Aorta (tissue), 5 donors: ENCODE measurements at regions not wholly inside any gene's neighbourhood (a gene's known extent, or its start where the extent isn't known, plus 50 kb on each side); places are given as distances from the start of the nearest gene placed in this dataset.

Source experiments
- ATAC-seq: fragments of 200-7000 bp; cut with Tn5 transposase; one replicate; pipeline ENCODE4 v1.9.1; 2022; ENCODE audit warnings: moderate library complexity; ENCODE audit not compliant: low FRiP score
- DNase-seq, 2 donors: peaks; one replicate each; pipeline ENCODE4 v3.0.0-alpha.2; 2020
- H3K27ac ChIP-seq, 2 donors: one replicate each; pipeline ENCODE4 v1.5.1; 2013; ENCODE audit warnings: low read length in 2 of 2, mild to moderate bottlenecking in 2 of 2, moderate library complexity in 2 of 2, control low read depth in 1 of 2, inconsistent platforms in 1 of 2, low read depth in 1 of 2
- H3K27me3 ChIP-seq, 2 donors: one replicate each; pipeline ENCODE4 v1.6.1; 2013; ENCODE audit warnings: control low read depth in 1 of 2, low read length in 1 of 2, mild to moderate bottlenecking in 1 of 2, moderate library complexity in 1 of 2; ENCODE audit not compliant: insufficient read depth in 2 of 2, control insufficient read depth in 1 of 2
- H3K36me3 ChIP-seq, 2 donors: one replicate each; pipeline ENCODE4 v1.6.1; 2013; ENCODE audit warnings: control low read depth in 1 of 2, low read length in 1 of 2, mild to moderate bottlenecking in 1 of 2; ENCODE audit not compliant: insufficient read depth in 2 of 2, control insufficient read depth in 1 of 2
- H3K4me1 ChIP-seq, 2 donors: one replicate each; pipeline ENCODE4 v1.6.1; 2013; ENCODE audit warnings: low read length in 2 of 2, control low read depth in 1 of 2, mild to moderate bottlenecking in 1 of 2, moderate library complexity in 1 of 2; ENCODE audit not compliant: insufficient read depth in 2 of 2, control insufficient read depth in 1 of 2
- H3K4me3 ChIP-seq, 2 donors: one replicate each; pipeline ENCODE4 v1.5.1; 2013; ENCODE audit warnings: low read length in 2 of 2, control low read depth in 1 of 2, mild to moderate bottlenecking in 1 of 2
- H3K9me3 ChIP-seq: one replicate; pipeline ENCODE4 v1.6.1; 2013; ENCODE audit warnings: mild to moderate bottlenecking, low read length; ENCODE audit not compliant: control insufficient read depth
- WGBS, 2 donors: extraction: QIAGEN DNeasy Blood & Tissue Kit; methylation state at CpG; one replicate each; pipeline ENCODE4 v1.1.7; 2013; 5-methylcytosine and 5-hydroxymethylcytosine counted together
- intact Hi-C, 2 donors: fragments of 100-400 bp; cut with DNase I; formaldehyde crosslinking; loops; one replicate each; pipeline versions ENCODE4 v1.14.2 to v1.15.0; 2022
- donor health status: healthy with polysubstance abuse.
- donor health status: Bipolar disorder and iron deficiency.
- donor health status: DM: no; HTN: no; CAD: no.
- donor health status: DM: no; HTN: no; CAD: no.
- donor health status: DM: yes; HTN: yes; CAD: no.

- no peaks in the 10 kb centered on the region for H3K27me3 ChIP-seq
- no peak for ATAC-seq
These were observed 154.2 kb upstream of the LRIG1 start for GRCh38 chr3:66655044-66655443.

GRCh38 chr3:66655671-66656070, 154.8 kb upstream of the LRIG1 start:
- Histone ChIP-seq H3K9me3 (no peaks in the 10 kb centered on the region), H3K27ac (no peak overlapping the region), H3K36me3 (no peaks in the 10 kb centered on the region), H3K4me1 (no peaks in the 10 kb centered on the region), H3K27me3 (no peaks in the 10 kb centered on the region), H3K4me3 (no peak overlapping the region)
- intact Hi-C loops: no loop called here
- no peak for ATAC-seq
- WGBS, 2 donors: 80 to 85% methylated on average over 8 of the region's 8 CpGs
- no peak for DNase-seq

More at GRCh38 chr3:66655044-66655443, 154.2 kb upstream of the LRIG1 start:
- intact Hi-C loops: no loop called here
- no peaks in the 10 kb centered on the region for H3K9me3 ChIP-seq
- no peak for DNase-seq
- WGBS, 2 donors: 83 to 84% methylated on average over 3 of the region's 3 CpGs
- no peak overlapping the region for H3K4me3 ChIP-seq
- no peak overlapping the region for H3K27ac ChIP-seq
- no peaks in the 10 kb centered on the region for H3K36me3 ChIP-seq
- H3K4me1 ChIP-seq: no peaks in the 10 kb centered on the region

GRCh38 chr3:66656609-66657008, 155.8 kb upstream of the LRIG1 start:
- H3K36me3 ChIP-seq: no peaks in the 10 kb centered on the region
- no peak overlapping the region for H3K27ac ChIP-seq
- H3K4me3 ChIP-seq: no peak overlapping the region
- intact Hi-C loops: no loop called here
- H3K27me3 ChIP-seq: no peaks in the 10 kb centered on the region
- no peak for DNase-seq
- whole genome bisulfite sequencing, 2 donors: 93% methylated on average over 8 of the region's 8 CpGs
- no peaks in the 10 kb centered on the region for H3K4me1 ChIP-seq
- ATAC-seq: no peak
- H3K9me3 ChIP-seq: no peaks in the 10 kb centered on the region

- ATAC-seq (no peak), DNase-seq (no peak)
- 96 to 97% methylated on average over 1 of the region's 1 CpG for WGBS, 2 donors
- intact Hi-C loops: no loop called here
- no peaks in the 10 kb centered on the region for H3K4me1 ChIP-seq
- H3K27me3 ChIP-seq: no peaks in the 10 kb centered on the region
- no peak overlapping the region for H3K27ac ChIP-seq
- H3K36me3 ChIP-seq: no peaks in the 10 kb centered on the region
- no peak overlapping the region for H3K4me3 ChIP-seq
- H3K9me3 ChIP-seq: no peaks in the 10 kb centered on the region
These were observed 158.2 kb upstream of the LRIG1 start for GRCh38 chr3:66659056-66659455.

GRCh38 chr3:66661628-66662027, 160.8 kb upstream of the LRIG1 start:
- Histone ChIP-seq H3K4me3 (no peak overlapping the region), H3K9me3 (no peaks in the 10 kb centered on the region), H3K27me3 (no peaks in the 10 kb centered on the region), H3K4me1 (peaks cover under 1 to 4% of the 10 kb centered on the region in 2 donors), H3K27ac (no peak overlapping the region), H3K36me3 (no peaks in the 10 kb centered on the region)
- WGBS, 2 donors: 96 to 100% methylated on average over 4 of the region's 4 CpGs
- DNase-seq: no peak
- no peak for ATAC-seq
- intact Hi-C loops: no loop called here

GRCh38 chr3:66662894-66663293, 162.1 kb upstream of the LRIG1 start:
- H3K4me3 ChIP-seq: no peak overlapping the region
- WGBS, 2 donors: 85 to 95% methylated on average over 6 of the region's 6 CpGs
- ATAC-seq (no peak), DNase-seq (no peak)
- no peak overlapping the region for H3K27ac ChIP-seq
- H3K27me3 ChIP-seq: no peaks in the 10 kb centered on the region
- H3K4me1 ChIP-seq: peaks cover 2 to 4% of the 10 kb centered on the region in 2 donors
- intact Hi-C loops: no loop called here
- no peaks in the 10 kb centered on the region for H3K9me3 ChIP-seq
- H3K36me3 ChIP-seq: no peaks in the 10 kb centered on the region

GRCh38 chr3:66665021-66665695, 164.3 kb upstream of the LRIG1 start:
- no peaks in the 10 kb centered on the region for H3K27me3 ChIP-seq
- peaks cover 2 to 4% of the 10 kb centered on the region in 2 donors for H3K4me1 ChIP-seq
- H3K4me3 ChIP-seq: no peak overlapping the region
- no peak for DNase-seq
- WGBS, 2 donors: 49 to 70% methylated on average over 5 of the region's 5 CpGs
- H3K36me3 ChIP-seq: no peaks in the 10 kb centered on the region
- intact Hi-C loops: loop anchor here in 1 of 2 donors (5.0 kb wide), 1 partner anchor 57 kb away; no protein-coding TSS in a partner anchor
- no peak for ATAC-seq
- no peaks in the 10 kb centered on the region for H3K9me3 ChIP-seq
- H3K27ac ChIP-seq: no peak overlapping the region

GRCh38 chr3:66666362-66666761, 165.5 kb upstream of the LRIG1 start:
- intact Hi-C loops: loop anchor here in 1 of 2 donors (5.0 kb wide), 1 partner anchor 56 kb away; no protein-coding TSS in a partner anchor
- H3K4me1 ChIP-seq: peaks cover 2 to 4% of the 10 kb centered on the region in 2 donors
- H3K9me3 ChIP-seq: no peaks in the 10 kb centered on the region
- DNase-seq: no peak
- H3K27ac ChIP-seq: no peak overlapping the region
- H3K27me3 ChIP-seq: no peaks in the 10 kb centered on the region
- ATAC-seq: no peak
- H3K36me3 ChIP-seq: no peaks in the 10 kb centered on the region
- no peak overlapping the region for H3K4me3 ChIP-seq

GRCh38 chr3:66667263-66667662, 166.4 kb upstream of the LRIG1 start:
- no peaks in the 10 kb centered on the region for H3K9me3 ChIP-seq
- ATAC-seq: no peak
- H3K27ac ChIP-seq: no peak overlapping the region

More at GRCh38 chr3:66667263-66667662, 166.4 kb upstream of the LRIG1 start:
- intact Hi-C loops: loop anchor here in 1 of 2 donors (5.0 kb wide), 1 partner anchor 55 kb away; no protein-coding TSS in a partner anchor
- no peak overlapping the region for H3K4me3 ChIP-seq
- 55 to 56% methylated on average over 1 of the region's 1 CpG for WGBS, 2 donors
- H3K4me1 ChIP-seq: peaks cover 2 to 4% of the 10 kb centered on the region in 2 donors
- no peaks in the 10 kb centered on the region for H3K36me3 ChIP-seq
- no peak for DNase-seq
- no peaks in the 10 kb centered on the region for H3K27me3 ChIP-seq
